ENCODE measurements at regions not wholly inside any gene's neighbourhood (a gene's known extent, or its start where the extent isn't known, plus 50 kb on each side); places are given as distances from the start of the nearest gene placed in this dataset.

DNA sequence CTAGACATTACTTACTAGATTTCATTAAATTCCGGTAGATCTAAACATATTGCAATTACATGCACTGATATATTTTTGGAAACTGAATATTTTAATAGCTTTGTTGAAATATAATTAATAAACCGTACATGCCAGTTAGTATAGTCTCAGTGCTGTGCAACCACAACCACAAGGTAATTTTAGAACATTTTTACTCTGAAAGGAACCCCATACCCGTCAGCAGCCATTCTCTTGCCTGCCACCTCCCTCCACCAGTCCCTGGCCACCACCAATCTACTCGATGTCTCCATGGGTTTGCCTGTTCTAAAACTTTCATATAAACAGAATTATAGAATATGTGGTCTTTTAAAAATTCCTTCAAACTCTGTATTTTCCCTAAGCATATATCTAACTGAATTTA, 293.9 kb downstream of the THBS2 start:
- Histone ChIP-seq H2AFZ (replicated peaks; ENCODE audit: low read length, poor library complexity) (no peak overlapping the region), H3K14ac (replicated peaks; ENCODE audit: low read depth, low read length) (no peak overlapping the region), H3K27ac (ENCODE audit: insufficient read depth, low read length) (no peak overlapping the region), H2BK5ac (ENCODE audit: low read depth, low read length, poor library complexity, severe bottlenecking) (no peak overlapping the region), H3K4me3 (ENCODE audit: insufficient read depth, low read depth, low read length) (no peak overlapping the region), H3K9me1 (ENCODE audit: insufficient read depth, low read length) (no peaks in the 10 kb centered on the region), H2BK20ac (ENCODE audit: low read depth, low read length) (no peak overlapping the region), H2BK120ac (ENCODE audit: low read depth, low read length) (no peak overlapping the region), H3K27me3 (ENCODE audit: control insufficient read depth, insufficient read depth, low read length) (no peaks in the 10 kb centered on the region; the same call in 1 of the 2 replicates), H3K23ac (ENCODE audit: low read depth, low read length) (no peak overlapping the region), H2AK9ac (replicated peaks; ENCODE audit: low read depth, low read length, poor library complexity) (no peak overlapping the region), H3K4me1 (ENCODE audit: control insufficient read depth, insufficient read depth, low read length) (peaks cover 3% of the 10 kb centered on the region), H4K91ac (ENCODE audit: insufficient read depth, low read depth, low read length) (no peak overlapping the region), H3K9ac (ENCODE audit: low read depth, low read length) (no peak overlapping the region), H3K36me3 (ENCODE audit: control insufficient read depth, insufficient read depth, low read length) (no peaks in the 10 kb centered on the region), H2BK15ac (ENCODE audit: low read depth, low read length) (no peak overlapping the region), H2AK5ac (ENCODE audit: low read depth, low read length) (no peak overlapping the region), H4K5ac (ENCODE audit: low read depth, low read length) (no peak overlapping the region), H3K56ac (ENCODE audit: extremely low read depth, insufficient read depth, low read length) (no peak overlapping the region), H3K4ac (ENCODE audit: low read depth, low read length) (no peak overlapping the region), H3K18ac (ENCODE audit: low read depth, low read length) (no peak overlapping the region), H4K8ac (ENCODE audit: low read depth in 2 of 2, low read length in 2 of 2) (no peak overlapping the region), H3K4me2 (ENCODE audit: low read depth, low read length) (no peak overlapping the region), H3K9me3 (ENCODE audit: control insufficient read depth, insufficient read depth, low read length) (no peaks in the 10 kb centered on the region), H3K79me1 (ENCODE audit: low read depth in 1 of 2, low read length in 2 of 2) (no peaks in the 10 kb centered on the region), H4K20me1 (ENCODE audit: insufficient read depth, low read length) (no peaks in the 10 kb centered on the region)
- ATAC-seq (ENCODE audit: low read depth), result no peak
- in situ Hi-C loops (cut with MboI; ENCODE audit: low sequenced_read_pairs) (loop anchor here (10.0 kb wide), 1 partner anchor 555 kb away; no protein-coding TSS in a partner anchor), intact Hi-C loops (cut with micrococcal nuclease) (loop anchor here (5.0 to 10.0 kb wide), 5 partner anchors 113 to 695 kb away; no protein-coding TSS in a partner anchor), dilution Hi-C loops (cut with HindIII; ENCODE audit: low sequenced_read_pairs, unreplicated experiment) (no loop called here)
- ChIA-PET POLR2A (ENCODE audit: unreplicated experiment) (no interaction called here), CTCF (interaction anchor here (0.7 to 0.9 kb wide), 2 partner anchors 561 to 735 kb away, joined by 3 to 4 read pairs; no protein-coding TSS in a partner anchor)
- 100% methylated on average over 1 of the region's 4 CpGs; no CpG with 5 or more reads in 1 of the 2 experiments for WGBS, 2 experiments (ENCODE audit: extremely low coverage in 2 of 2, insufficient read length in 1 of 2)
- DNase-seq, result no peak
- no TSS peak for BruUV-seq (replicated peaks)
- no peak for TF ChIP-seq USF2 (IDR thresholded peaks at IDR 0.05; ENCODE audit: low read depth, low read length)
- no peak for TF ChIP-seq RFX5 (IDR thresholded peaks at IDR 0.05; ENCODE audit: low read depth, low read length)
- no peak for TF ChIP-seq BHLHE40 (IDR thresholded peaks at IDR 0.05; ENCODE audit: low read depth, low read length)
- no peak for TF ChIP-seq POLR2A (IDR thresholded peaks at IDR 0.05; ENCODE audit: low read depth, low read length)
- no peak for TF ChIP-seq MAZ (IDR thresholded peaks at IDR 0.05; ENCODE audit: borderline replicate concordance, low read depth, low read length)
- no peak for TF ChIP-seq ELK1 (IDR thresholded peaks at IDR 0.05; ENCODE audit: borderline replicate concordance, low read depth, low read length)
- TF ChIP-seq MXI1 (IDR thresholded peaks at IDR 0.05; ENCODE audit: borderline replicate concordance, low read depth, low read length), result no peak
- TF ChIP-seq SMC3 (IDR thresholded peaks at IDR 0.05; ENCODE audit: low read depth, low read length), result no peak
- TF ChIP-seq RAD21 (IDR thresholded peaks at IDR 0.05; ENCODE audit: low read length), result no peak
- no peak for TF ChIP-seq CEBPB (IDR thresholded peaks at IDR 0.05; ENCODE audit: low read depth, low read length)
- TF ChIP-seq FOS (IDR thresholded peaks at IDR 0.05; ENCODE audit: low read depth, low read length), result no peak
- TF ChIP-seq RCOR1 (IDR thresholded peaks at IDR 0.05; ENCODE audit: insufficient replicate concordance, low read length), result no peak
- TF ChIP-seq CTCF (conservative IDR thresholded peaks at IDR 0.05; ENCODE audit: low read depth, low read length), result no peak
- TF ChIP-seq MAFK (IDR thresholded peaks at IDR 0.05; ENCODE audit: low read depth, low read length), result no peak
